ENCODE measurements at regions not wholly inside any gene's neighbourhood (a gene's known extent, or its start where the extent isn't known, plus 50 kb on each side); places are given as distances from the start of the nearest gene placed in this dataset.

GRCh38 chr4:36010397-36010929 lies 233.9 kb downstream of the ARAP2 start:
- H3K4me3 ChIP-seq: no peak overlapping the region
- intact Hi-C loops (cut with DNase I): no loop called here
- H3K4me1 ChIP-seq (replicated peaks in 1 of 2): no peaks in the 10 kb centered on the region
- no peak overlapping the region for H3K27ac ChIP-seq
- DNase-seq: no peak
- no peaks in the 10 kb centered on the region for H3K9me3 ChIP-seq (replicated peaks in 1 of 3)
- no peak for TF ChIP-seq POLR2A (IDR thresholded peaks at IDR 0.05)
- TF ChIP-seq CTCF (IDR thresholded peaks at IDR 0.05): no peak
- 30 to 52% (median 44%) methylated on average over 4 of the region's 4 CpGs for WGBS, 4 donors
- H3K27me3 ChIP-seq: no peaks in the 10 kb centered on the region
- H3K36me3 ChIP-seq (replicated peaks in 1 of 2): no peaks in the 10 kb centered on the region

GRCh38 chr4:36011381-36011780 lies 232.9 kb downstream of the ARAP2 start:
- Histone ChIP-seq H3K36me3 (replicated peaks in 1 of 2) (no peaks in the 10 kb centered on the region), H3K4me1 (replicated peaks in 1 of 2) (no peaks in the 10 kb centered on the region), H3K9me3 (replicated peaks in 1 of 3) (no peaks in the 10 kb centered on the region), H3K4me3 (no peak overlapping the region), H3K27ac (no peak overlapping the region), H3K27me3 (no peaks in the 10 kb centered on the region)
- DNase-seq: no peak
- intact Hi-C loops (cut with DNase I): no loop called here
- TF ChIP-seq POLR2A (IDR thresholded peaks at IDR 0.05) (no peak), CTCF (IDR thresholded peaks at IDR 0.05) (no peak)

GRCh38 chr4:36012503-36012902 lies 231.8 kb downstream of the ARAP2 start:
- intact Hi-C loops (cut with DNase I): no loop called here
- H3K9me3 ChIP-seq (replicated peaks in 1 of 3): no peaks in the 10 kb centered on the region
- TF ChIP-seq CTCF (IDR thresholded peaks at IDR 0.05) (no peak), POLR2A (IDR thresholded peaks at IDR 0.05) (no peak)
- no peaks in the 10 kb centered on the region for H3K27me3 ChIP-seq
- no peaks in the 10 kb centered on the region for H3K4me1 ChIP-seq (replicated peaks in 1 of 2)
- H3K4me3 ChIP-seq: no peak overlapping the region
- no peak for DNase-seq
- 50 to 55% (median 51%) methylated on average over 3 of the region's 3 CpGs for whole genome bisulfite sequencing, 4 donors
- no peak overlapping the region for H3K27ac ChIP-seq
- no peaks in the 10 kb centered on the region for H3K36me3 ChIP-seq (replicated peaks in 1 of 2)

- Histone ChIP-seq H3K36me3 (replicated peaks in 1 of 2) (no peaks in the 10 kb centered on the region), H3K4me3 (no peak overlapping the region), H3K4me1 (replicated peaks in 1 of 2) (no peaks in the 10 kb centered on the region), H3K9me3 (replicated peaks in 1 of 3) (no peaks in the 10 kb centered on the region), H3K27ac (no peak overlapping the region), H3K27me3 (no peaks in the 10 kb centered on the region)
- TF ChIP-seq CTCF (IDR thresholded peaks at IDR 0.05): no peak
- TF ChIP-seq POLR2A (IDR thresholded peaks at IDR 0.05): no peak
- no peak for DNase-seq
- intact Hi-C loops (cut with DNase I): no loop called here
- WGBS, 4 donors: 58 to 71% (median 64%) methylated on average over 5 of the region's 5 CpGs
Observed at GRCh38 chr4:36013206-36013605, 231.1 kb downstream of the ARAP2 start.

Small RNA genes lying in the stretch of these regions (small RNA-seq; reads per million reads assigned to genes)
- gene AC097535.2 (0 reads per million in 2 donors), gene RF01210 (0 reads per million in 2 donors), gene RNU6-573P (0 reads per million in 2 donors)

Data from adrenal gland (tissue), 9 donors.